Pulmonary artery endothelial cell (primary cell): ENCODE measurements at regions not wholly inside any gene's neighbourhood (a gene's known extent, or its start where the extent isn't known, plus 50 kb on each side); places are given as distances from the start of the nearest gene placed in this dataset.

Experiments
- DNase-seq: peaks from one replicate; pipeline ENCODE4 v3.0.0-alpha.2; 2011; ENCODE audit warnings: low read depth, low spot score

- DNase-seq: no peak
These were observed 204.2 kb downstream of the USP12 start for GRCh38 chr13:26967119-26968038.

GRCh38 chr13:26966701-26967080 is 204.9 kb downstream of the USP12 start:
- no peak for DNase-seq

- DNase-seq: no peak
These were observed 205.5 kb downstream of the USP12 start for GRCh38 chr13:26965952-26966700.

GRCh38 chr13:26964278-26965250 is 204.0 kb upstream of the GPR12 start:
- no peak for DNase-seq

GRCh38 chr13:26962671-26963070 is 202.1 kb upstream of the GPR12 start:
- no peak for DNase-seq

- DNase-seq: no peak
These were observed 201.5 kb upstream of the GPR12 start for GRCh38 chr13:26961890-26962615.

GRCh38 chr13:26957182-26957581 is 196.6 kb upstream of the GPR12 start:
- no peak for DNase-seq

- no peak for DNase-seq
These were observed 196.0 kb upstream of the GPR12 start for GRCh38 chr13:26956522-26957142.

GRCh38 chr13:26954976-26955375 is 194.4 kb upstream of the GPR12 start:
- no peak for DNase-seq

- DNase-seq: no peak
These were observed 192.7 kb upstream of the GPR12 start for GRCh38 chr13:26953291-26953690.

- no peak for DNase-seq
These were observed 192.1 kb upstream of the GPR12 start for GRCh38 chr13:26952551-26953143.

- no peak for DNase-seq
These were observed 191.1 kb upstream of the GPR12 start for GRCh38 chr13:26951581-26952177.

- DNase-seq: no peak
These were observed 190.4 kb upstream of the GPR12 start for GRCh38 chr13:26950968-26951367.

- no peak for DNase-seq
These were observed 190.0 kb upstream of the GPR12 start for GRCh38 chr13:26950546-26950945.

GRCh38 chr13:26949701-26950502 is 189.3 kb upstream of the GPR12 start:
- DNase-seq: no peak

GRCh38 chr13:26948353-26948752 is 187.8 kb upstream of the GPR12 start:
- no peak for DNase-seq

GRCh38 chr13:26946684-26947343 is 186.2 kb upstream of the GPR12 start:
- no peak for DNase-seq

GRCh38 chr13:26943748-26944147 is 183.2 kb upstream of the GPR12 start:
- no peak for DNase-seq
